HCT116 (cell line): ENCODE measurements at regions not wholly inside any gene's neighbourhood (a gene's known extent, or its start where the extent isn't known, plus 50 kb on each side); places are given as distances from the start of the nearest gene placed in this dataset.

ENCODE experiments used
- ATAC-seq: fragments of 200-7000 bp; cut with Tn5 transposase; 2 replicates; pipeline ENCODE4 v1.9.1; 2020; ENCODE audit warnings: mild to moderate bottlenecking, moderate library complexity
- BruUV-seq: library from RNA; stranded (reverse); fragments of 400-500 nt; replicated peaks from 2 replicates; lab custom pipeline; 2021; lab: Mats Ljungman, UMichigan
- CTCF ChIA-PET: fragments of 300-600 bp; sonication (Branson Sonifier 250); formaldehyde crosslinking; loops from one replicate; lab custom pipeline; 2021; ENCODE audit warnings: antibody characterized with exemption; lab: Charles Lee
- POLR2A ChIA-PET: fragments of 300-600, 350-600 bp; sonication (Branson Sonifier 250); formaldehyde crosslinking; loops from one replicate; lab custom pipeline; 2021; ENCODE audit warnings: antibody characterized with exemption; lab: Charles Lee
- RAD21 ChIA-PET, 2 experiments: fragments of 300-600 bp; sonication (Branson Sonifier 250); formaldehyde crosslinking; loops; one replicate each; lab custom pipeline; 2023; ENCODE audit warnings: low total read pairs in 2 of 2; ENCODE audit not compliant: uncharacterized antibody in 2 of 2, unreplicated experiment in 2 of 2, low non-redundant PET in 1 of 2; lab: Charles Lee
- DNase-seq: peaks from one replicate; pipeline ENCODE4 v3.0.0-alpha.2; 2010; ENCODE audit warnings: low read depth, low spot score
- H2AFZ ChIP-seq: fragments of 200-600 bp; shearing (Covaris generic), sonication (generic); 2 replicates; pipeline ENCODE4 v1.6.1; 2017; ENCODE audit warnings: low read depth, mixed run types, mixed read lengths, antibody characterized with exemption, low read length; ENCODE audit not compliant: poor library complexity, severe bottlenecking
- H3K27ac ChIP-seq: 2 replicates; pipeline ENCODE4 v1.5.1; 2012; ENCODE audit warnings: low read depth, low read length
- H3K27me3 ChIP-seq: fragments of 200-600 bp; sonication (generic); 2 replicates; pipeline ENCODE4 v1.6.1; 2016; ENCODE audit warnings: mixed run types, low read length, mixed read lengths; ENCODE audit not compliant: insufficient read depth
- H3K36me3 ChIP-seq, 2 experiments: fragments of 200-500 bp in 1 of 2; fragments of 200-600 bp in 1 of 2; sonication (Bioruptor generic) in 1 of 2; sonication (generic) in 1 of 2; 2 replicates each; pipeline versions ENCODE4 v1.5.1 to v1.6.1; 2014 to 2016; ENCODE audit warnings: low read length in 2 of 2, inconsistent platforms in 1 of 2, mixed read lengths in 1 of 2, mixed run types in 1 of 2; ENCODE audit not compliant: insufficient read depth in 2 of 2, control insufficient read depth in 1 of 2
- H3K4me1 ChIP-seq, 2 experiments: fragments of 200-600 bp in 1 of 2; sonication (generic) in 1 of 2; 2 replicates each; pipeline versions ENCODE4 v1.5.1 to v1.6.1; 2012 to 2017; ENCODE audit warnings: low read length in 2 of 2, inconsistent platforms in 1 of 2, mild to moderate bottlenecking in 1 of 2, mixed read lengths in 1 of 2, mixed run types in 1 of 2, moderate library complexity in 1 of 2; ENCODE audit not compliant: insufficient read depth in 2 of 2, control insufficient read depth in 1 of 2
- H3K4me2 ChIP-seq: fragments of 200-600 bp; sonication (generic); 2 replicates; pipeline ENCODE4 v1.6.1; 2017; ENCODE audit warnings: mixed run types, low read length, mixed read lengths
- H3K4me3 ChIP-seq, 2 experiments: fragments of 200-600 bp in 1 of 2; sonication (generic) in 1 of 2; replicated peaks in 1 of 2; 2 replicates each; pipeline ENCODE4 v1.5.1; 2011 to 2016; ENCODE audit warnings: low read length in 2 of 2, control low read depth in 1 of 2, low read depth in 1 of 2, mild to moderate bottlenecking in 1 of 2, mixed read lengths in 1 of 2, mixed run types in 1 of 2
- H3K79me2 ChIP-seq: fragments of 200-600 bp; sonication (generic); 2 replicates; pipeline ENCODE4 v1.6.1; 2017; ENCODE audit warnings: mild to moderate bottlenecking, mixed run types, low read length, moderate library complexity, mixed read lengths; ENCODE audit not compliant: insufficient read depth
- H3K9ac ChIP-seq: fragments of 200-600 bp; sonication (generic); 2 replicates; pipeline ENCODE4 v1.6.1; 2016; ENCODE audit warnings: low read length, mixed read lengths
- H3K9me2 ChIP-seq: fragments of 200-600 bp; sonication (generic), shearing (Covaris generic); 2 replicates; pipeline ENCODE4 v1.6.1; 2017; ENCODE audit warnings: mixed run types, mild to moderate bottlenecking, moderate library complexity; ENCODE audit not compliant: insufficient read depth
- H3K9me3 ChIP-seq, 2 experiments: fragments of 200-500 bp in 1 of 2; fragments of 200-600 bp in 1 of 2; sonication (Bioruptor generic) in 1 of 2; sonication (generic) in 1 of 2; 2 replicates each; pipeline ENCODE4 v1.6.1; 2014 to 2017; ENCODE audit warnings: low read length in 2 of 2, mixed read lengths in 2 of 2, inconsistent platforms in 1 of 2, low read depth in 1 of 2, mild to moderate bottlenecking in 1 of 2, mixed run types in 1 of 2, moderate library complexity in 1 of 2; ENCODE audit not compliant: control insufficient read depth in 1 of 2, insufficient read depth in 1 of 2
- H4K20me1 ChIP-seq: fragments of 200-600 bp; sonication (generic), shearing (Covaris generic); 2 replicates; pipeline ENCODE4 v1.6.1; 2017; ENCODE audit warnings: mixed run types, mild to moderate bottlenecking, moderate library complexity; ENCODE audit not compliant: insufficient read depth
- ZFX ChIP-seq: fragments of 450-650 bp; IDR thresholded peaks from 2 replicates; pipeline ENCODE4 v1.6.1; 2017
- intact Hi-C: fragments of 100-400 bp; cut with micrococcal nuclease; formaldehyde crosslinking; loops from 2 replicates; pipeline ENCODE4 v1.10.0; 2022
- TF ChIP-seq, protein P1 (sequence below), 3 experiments: fragments of 200-600 bp in 1 of 3; sonication (generic) in 1 of 3; IDR thresholded peaks in 2 of 3; conservative IDR thresholded peaks in 1 of 3; 2 replicates each; pipeline ENCODE4 v1.5.1; 2012 to 2017; ENCODE audit warnings: low read depth in 2 of 3, low read length in 2 of 3, antibody characterized with exemption in 1 of 3, borderline replicate concordance in 1 of 3, control low read depth in 1 of 3, mild to moderate bottlenecking in 1 of 3, mixed read lengths in 1 of 3, mixed run types in 1 of 3, moderate library complexity in 1 of 3; ENCODE audit not compliant: insufficient read depth in 1 of 3
- TF ChIP-seq, protein P2 (sequence below): IDR thresholded peaks from 2 replicates; pipeline ENCODE4 v1.6.1; 2012; ENCODE audit warnings: low read depth

DNA sequence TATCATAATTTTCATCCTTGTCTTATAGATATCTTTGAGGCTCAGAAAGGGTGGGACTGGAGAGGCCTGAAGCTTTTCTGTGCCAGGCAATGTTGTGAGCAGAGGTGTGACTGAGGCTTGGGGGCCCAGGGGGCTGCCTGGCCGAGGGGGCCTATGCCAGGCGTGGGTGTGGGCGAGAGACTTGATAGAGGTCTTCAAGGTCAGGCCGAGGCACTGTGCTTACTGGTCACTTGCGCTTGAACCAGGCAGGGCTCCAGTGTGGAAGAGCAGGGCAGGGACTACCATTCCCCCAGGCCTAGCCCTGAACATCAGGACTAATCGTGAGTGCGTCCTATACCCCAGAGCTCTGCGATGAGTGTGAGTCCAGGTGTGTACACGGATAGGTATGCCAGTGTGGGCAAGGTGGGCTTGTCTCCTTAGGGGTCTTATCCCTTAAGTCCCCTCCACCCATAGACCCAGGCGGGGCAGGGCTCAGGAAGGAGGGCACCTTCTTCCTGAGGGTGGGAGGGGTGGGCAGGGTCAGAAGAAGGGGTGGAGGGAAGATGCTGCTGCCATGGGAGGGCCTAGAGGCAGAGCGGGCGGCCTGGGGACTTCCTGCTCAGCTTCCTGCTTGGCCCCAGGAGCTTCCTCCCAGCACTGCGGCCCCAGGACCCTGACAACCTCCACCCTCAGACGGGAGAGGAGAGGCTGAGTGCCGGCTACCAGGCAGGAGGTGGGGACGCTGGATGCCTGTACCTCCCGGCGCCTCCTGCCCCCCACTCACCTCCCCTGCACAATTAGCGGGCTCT lies 84.7 kb downstream of the LINGO1 start:
- BruUV-seq: no TSS peak

More for the DNA sequence above, 84.7 kb downstream of the LINGO1 start:
- ChIA-PET CTCF (no interaction called here), RAD21 (no interaction called here), POLR2A (no interaction called here)
- Histone ChIP-seq H3K79me2 (no peaks in the 10 kb centered on the region), H3K9me3 (no peaks in the 10 kb centered on the region), H3K27me3 (no peaks in the 10 kb centered on the region), H3K27ac (no peak overlapping the region), H3K4me2 (no peak overlapping the region), H3K4me3 (no peak overlapping the region), H2AFZ (no peak overlapping the region), H3K9ac (no peak overlapping the region), H3K4me1 (peaks cover 0 to 34% of the 10 kb centered on the region in 2 experiments; a peak in 2 of 4 replicates), H3K9me2 (no peaks in the 10 kb centered on the region), H4K20me1 (no peaks in the 10 kb centered on the region), H3K36me3 (no peaks in the 10 kb centered on the region)
- TF ChIP-seq, protein P1, sequence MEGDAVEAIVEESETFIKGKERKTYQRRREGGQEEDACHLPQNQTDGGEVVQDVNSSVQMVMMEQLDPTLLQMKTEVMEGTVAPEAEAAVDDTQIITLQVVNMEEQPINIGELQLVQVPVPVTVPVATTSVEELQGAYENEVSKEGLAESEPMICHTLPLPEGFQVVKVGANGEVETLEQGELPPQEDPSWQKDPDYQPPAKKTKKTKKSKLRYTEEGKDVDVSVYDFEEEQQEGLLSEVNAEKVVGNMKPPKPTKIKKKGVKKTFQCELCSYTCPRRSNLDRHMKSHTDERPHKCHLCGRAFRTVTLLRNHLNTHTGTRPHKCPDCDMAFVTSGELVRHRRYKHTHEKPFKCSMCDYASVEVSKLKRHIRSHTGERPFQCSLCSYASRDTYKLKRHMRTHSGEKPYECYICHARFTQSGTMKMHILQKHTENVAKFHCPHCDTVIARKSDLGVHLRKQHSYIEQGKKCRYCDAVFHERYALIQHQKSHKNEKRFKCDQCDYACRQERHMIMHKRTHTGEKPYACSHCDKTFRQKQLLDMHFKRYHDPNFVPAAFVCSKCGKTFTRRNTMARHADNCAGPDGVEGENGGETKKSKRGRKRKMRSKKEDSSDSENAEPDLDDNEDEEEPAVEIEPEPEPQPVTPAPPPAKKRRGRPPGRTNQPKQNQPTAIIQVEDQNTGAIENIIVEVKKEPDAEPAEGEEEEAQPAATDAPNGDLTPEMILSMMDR (IDR thresholded peaks at IDR 0.05 in 2 of 3, conservative IDR thresholded peaks at IDR 0.05 in 1 of 3; ENCODE audit: borderline replicate concordance in 1 of 3, insufficient read depth in 1 of 3, low read depth in 2 of 3, low read length in 2 of 3): no peak
- TF ChIP-seq, protein P2, sequence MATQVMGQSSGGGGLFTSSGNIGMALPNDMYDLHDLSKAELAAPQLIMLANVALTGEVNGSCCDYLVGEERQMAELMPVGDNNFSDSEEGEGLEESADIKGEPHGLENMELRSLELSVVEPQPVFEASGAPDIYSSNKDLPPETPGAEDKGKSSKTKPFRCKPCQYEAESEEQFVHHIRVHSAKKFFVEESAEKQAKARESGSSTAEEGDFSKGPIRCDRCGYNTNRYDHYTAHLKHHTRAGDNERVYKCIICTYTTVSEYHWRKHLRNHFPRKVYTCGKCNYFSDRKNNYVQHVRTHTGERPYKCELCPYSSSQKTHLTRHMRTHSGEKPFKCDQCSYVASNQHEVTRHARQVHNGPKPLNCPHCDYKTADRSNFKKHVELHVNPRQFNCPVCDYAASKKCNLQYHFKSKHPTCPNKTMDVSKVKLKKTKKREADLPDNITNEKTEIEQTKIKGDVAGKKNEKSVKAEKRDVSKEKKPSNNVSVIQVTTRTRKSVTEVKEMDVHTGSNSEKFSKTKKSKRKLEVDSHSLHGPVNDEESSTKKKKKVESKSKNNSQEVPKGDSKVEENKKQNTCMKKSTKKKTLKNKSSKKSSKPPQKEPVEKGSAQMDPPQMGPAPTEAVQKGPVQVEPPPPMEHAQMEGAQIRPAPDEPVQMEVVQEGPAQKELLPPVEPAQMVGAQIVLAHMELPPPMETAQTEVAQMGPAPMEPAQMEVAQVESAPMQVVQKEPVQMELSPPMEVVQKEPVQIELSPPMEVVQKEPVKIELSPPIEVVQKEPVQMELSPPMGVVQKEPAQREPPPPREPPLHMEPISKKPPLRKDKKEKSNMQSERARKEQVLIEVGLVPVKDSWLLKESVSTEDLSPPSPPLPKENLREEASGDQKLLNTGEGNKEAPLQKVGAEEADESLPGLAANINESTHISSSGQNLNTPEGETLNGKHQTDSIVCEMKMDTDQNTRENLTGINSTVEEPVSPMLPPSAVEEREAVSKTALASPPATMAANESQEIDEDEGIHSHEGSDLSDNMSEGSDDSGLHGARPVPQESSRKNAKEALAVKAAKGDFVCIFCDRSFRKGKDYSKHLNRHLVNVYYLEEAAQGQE: no peak
- TF ChIP-seq ZFX: no peak
- ATAC-seq (no peak), DNase-seq (no peak)
- intact Hi-C loops: no loop called here
